ENCODE measurements at regions not wholly inside any gene's neighbourhood (a gene's known extent, or its start where the extent isn't known, plus 50 kb on each side); places are given as distances from the start of the nearest gene placed in this dataset.

DNA sequence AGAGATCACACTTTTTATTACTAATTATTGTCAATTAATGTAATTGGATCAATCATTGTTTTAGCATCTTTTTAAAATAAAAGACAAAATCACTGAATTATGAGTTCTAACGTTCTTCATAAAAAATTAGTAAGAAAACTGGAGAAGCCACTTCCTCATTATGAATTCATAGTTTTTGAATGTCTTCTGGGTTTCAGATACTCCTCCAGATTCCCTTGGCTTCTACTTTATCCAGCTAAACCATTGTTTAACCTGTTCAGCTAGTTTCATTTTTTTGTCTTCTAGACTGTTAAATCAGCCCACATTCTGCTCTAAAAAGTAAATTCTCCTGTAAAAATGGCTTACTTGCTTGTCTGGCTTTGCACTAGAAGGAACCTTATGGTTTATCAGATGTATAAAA is 753.4 kb upstream of the ACVR2A start:
- no peak for DNase-seq
- intact Hi-C loops (cut with DNase I): no loop called here
- TF ChIP-seq CTCF (IDR thresholded peaks at IDR 0.05) (no peak), POLR2A (IDR thresholded peaks at IDR 0.05) (no peak)
- no peaks in the 10 kb centered on the region for H3K27me3 ChIP-seq
- H3K4me3 ChIP-seq: no peak overlapping the region
- no peaks in the 10 kb centered on the region for H3K4me1 ChIP-seq (replicated peaks in 1 of 2)
- WGBS, 4 donors: 0 to 4% (median 0%) methylated on average over 1 of the region's 1 CpG
- no peak overlapping the region for H3K27ac ChIP-seq
- H3K9me3 ChIP-seq (replicated peaks in 1 of 3): no peaks in the 10 kb centered on the region
- no peaks in the 10 kb centered on the region for H3K36me3 ChIP-seq (replicated peaks in 1 of 2)

DNA sequence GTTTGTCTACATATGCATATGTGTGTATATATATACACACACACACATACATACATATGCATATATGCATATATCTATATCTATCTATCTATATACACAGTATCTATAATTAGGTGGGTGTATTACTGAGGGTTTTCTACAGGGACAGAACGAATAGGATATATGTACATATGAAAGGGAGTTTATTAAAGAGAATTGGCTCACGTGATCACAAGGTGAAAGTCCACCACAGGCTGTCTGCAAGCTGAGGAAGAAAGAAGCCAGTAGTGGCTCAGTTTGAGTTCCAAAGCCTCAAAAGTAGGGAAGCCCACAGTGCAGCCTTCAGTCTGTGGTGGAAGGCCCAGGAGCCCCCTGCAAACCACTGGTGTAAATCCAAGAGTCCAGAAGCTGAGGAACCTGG is 756.0 kb upstream of the ACVR2A start:
- Histone ChIP-seq H3K27ac (no peak overlapping the region), H3K4me1 (replicated peaks in 1 of 2) (no peaks in the 10 kb centered on the region), H3K4me3 (no peak overlapping the region), H3K27me3 (no peaks in the 10 kb centered on the region), H3K36me3 (replicated peaks in 1 of 2) (no peaks in the 10 kb centered on the region), H3K9me3 (replicated peaks in 1 of 3) (no peaks in the 10 kb centered on the region)
- 63 to 81% (median 73%) methylated on average over 2 of the region's 2 CpGs for WGBS, 4 donors
- no peak for TF ChIP-seq POLR2A (IDR thresholded peaks at IDR 0.05)
- no peak for TF ChIP-seq CTCF (IDR thresholded peaks at IDR 0.05)
- no peak for DNase-seq
- intact Hi-C loops (cut with DNase I): no loop called here

GRCh38 chr2:147086715-147087114 is 758.1 kb upstream of the ACVR2A start:
- no peaks in the 10 kb centered on the region for H3K4me1 ChIP-seq (replicated peaks in 1 of 2)
- no peaks in the 10 kb centered on the region for H3K36me3 ChIP-seq (replicated peaks in 1 of 2)
- no peaks in the 10 kb centered on the region for H3K9me3 ChIP-seq (replicated peaks in 1 of 3)
- DNase-seq: no peak
- intact Hi-C loops (cut with DNase I): no loop called here
- WGBS, 4 donors: 76 to 87% (median 84%) methylated on average over 2 of the region's 2 CpGs
- H3K4me3 ChIP-seq: no peak overlapping the region
- no peak overlapping the region for H3K27ac ChIP-seq
- TF ChIP-seq POLR2A (IDR thresholded peaks at IDR 0.05) (no peak), CTCF (IDR thresholded peaks at IDR 0.05) (no peak)
- H3K27me3 ChIP-seq: no peaks in the 10 kb centered on the region

DNA sequence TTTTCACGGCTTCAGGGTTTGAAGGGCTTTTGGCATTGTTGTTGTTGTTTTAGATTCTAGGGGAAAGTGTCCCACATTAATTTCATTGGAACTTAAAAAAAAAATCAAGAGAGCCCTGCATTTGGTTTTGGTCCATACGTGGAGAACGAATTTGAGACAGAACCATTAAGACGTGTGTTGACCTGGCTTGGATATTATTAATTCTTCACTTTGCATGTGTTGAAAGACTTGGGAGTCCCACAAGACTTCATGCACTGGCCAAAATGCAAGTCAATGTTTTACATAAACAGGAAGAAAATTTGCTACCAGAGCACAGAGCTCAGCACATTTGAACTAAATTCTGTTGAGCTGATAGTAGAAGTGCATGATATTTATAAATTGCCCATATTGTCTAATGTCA is 761.2 kb upstream of the ACVR2A start:
- H3K27ac ChIP-seq: no peak overlapping the region
- WGBS, 4 donors: 86 to 93% (median 89%) methylated on average over 4 of the region's 4 CpGs

More for the DNA sequence above, 761.2 kb upstream of the ACVR2A start:
- no peaks in the 10 kb centered on the region for H3K4me1 ChIP-seq (replicated peaks in 1 of 2)
- no peak for DNase-seq
- H3K27me3 ChIP-seq: no peaks in the 10 kb centered on the region
- no peaks in the 10 kb centered on the region for H3K9me3 ChIP-seq (replicated peaks in 1 of 3)
- TF ChIP-seq POLR2A (IDR thresholded peaks at IDR 0.05): no peak
- no peak for TF ChIP-seq CTCF (IDR thresholded peaks at IDR 0.05)
- intact Hi-C loops (cut with DNase I): loop anchor here in 1 of 2 donors (5.0 kb wide), 1 partner anchor 829 kb away; no protein-coding TSS in a partner anchor
- H3K4me3 ChIP-seq: no peak overlapping the region
- H3K36me3 ChIP-seq (replicated peaks in 1 of 2): no peaks in the 10 kb centered on the region
